WI38 (cell line): ENCODE measurements at regions not wholly inside any gene's neighbourhood (a gene's known extent, or its start where the extent isn't known, plus 50 kb on each side); places are given as distances from the start of the nearest gene placed in this dataset.

ENCODE experiments used
- H3K4me3 ChIP-seq: 2 replicates; pipeline ENCODE4 v1.5.1; 2011; ENCODE audit warnings: low read depth, mild to moderate bottlenecking, control low read depth, low read length
- CTCF ChIP-seq: IDR thresholded peaks from 2 replicates; pipeline ENCODE4 v1.5.1; 2012; ENCODE audit warnings: low read depth, mild to moderate bottlenecking, control low read depth, low read length

GRCh38 chr5:136423944-136424606 lies 58.7 kb upstream of the TRPC7 start:
- no peak for TF ChIP-seq CTCF
- no peak overlapping the region for H3K4me3 ChIP-seq

GRCh38 chr5:136420168-136420898 lies 55.0 kb upstream of the TRPC7 start:
- H3K4me3 ChIP-seq, result no peak overlapping the region
- TF ChIP-seq CTCF, result no peak

- no peak for TF ChIP-seq CTCF
- no peak overlapping the region for H3K4me3 ChIP-seq
Measured at GRCh38 chr5:136418301-136418700, 53.0 kb upstream of the TRPC7 start.
